Duodenal mucosa (tissue), 2 donors: ENCODE measurements at regions not wholly inside any gene's neighbourhood (a gene's known extent, or its start where the extent isn't known, plus 50 kb on each side); places are given as distances from the start of the nearest gene placed in this dataset.

Source experiments
- H3K27ac ChIP-seq: one replicate; pipeline ENCODE4 v1.7.0; 2013; ENCODE audit warnings: low read depth, low read length
- H3K27me3 ChIP-seq, 2 donors: one replicate each; pipeline ENCODE4 v1.7.0; 2013; ENCODE audit warnings: low read length in 2 of 2, control low read depth in 1 of 2; ENCODE audit not compliant: insufficient read depth in 2 of 2, control insufficient read depth in 1 of 2
- H3K36me3 ChIP-seq, 2 donors: one replicate each; pipeline ENCODE4 v1.7.0; 2013; ENCODE audit warnings: low read length in 2 of 2, control low read depth in 1 of 2; ENCODE audit not compliant: insufficient read depth in 2 of 2, control insufficient read depth in 1 of 2
- H3K4me1 ChIP-seq, 2 donors: one replicate each; pipeline ENCODE4 v1.7.0; 2013; ENCODE audit warnings: low read length in 2 of 2, control low read depth in 1 of 2; ENCODE audit not compliant: insufficient read depth in 2 of 2, control insufficient read depth in 1 of 2
- H3K4me3 ChIP-seq, 2 donors: one replicate each; pipeline ENCODE4 v1.7.0; 2013; ENCODE audit warnings: low read length in 2 of 2, low read depth in 1 of 2
- H3K9ac ChIP-seq, 2 donors: one replicate each; pipeline ENCODE4 v1.7.0; 2013; ENCODE audit warnings: low read length in 2 of 2, low read depth in 1 of 2
- H3K9me3 ChIP-seq, 2 donors: one replicate each; pipeline ENCODE4 v1.7.0; 2013; ENCODE audit warnings: low read length in 2 of 2, control low read depth in 1 of 2; ENCODE audit not compliant: control insufficient read depth in 1 of 2

DNA sequence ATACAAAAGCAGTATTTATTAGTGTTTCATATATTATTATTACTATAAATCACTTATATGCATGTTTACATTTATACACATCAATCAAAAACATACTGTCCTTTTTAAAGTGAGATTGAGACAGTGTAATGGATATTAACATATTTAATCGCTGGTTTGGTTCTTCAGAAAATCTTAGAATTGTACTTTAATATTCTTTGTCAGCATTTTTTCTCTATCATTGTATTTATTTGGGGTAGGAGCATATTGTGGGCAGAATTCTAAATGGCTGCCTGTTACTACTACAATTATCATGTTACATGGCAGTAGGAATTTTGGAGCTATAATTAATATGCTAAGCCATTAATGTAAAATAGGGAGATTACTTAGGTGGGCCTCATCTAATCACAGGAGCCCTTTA lies 722.6 kb downstream of the TLR4 start:
- Histone ChIP-seq H3K9me3 (no peaks in the 10 kb centered on the region), H3K36me3 (no peaks in the 10 kb centered on the region), H3K9ac (no peak overlapping the region), H3K4me3 (no peak overlapping the region), H3K4me1 (peaks cover 0 to 11% of the 10 kb centered on the region in 2 donors), H3K27me3 (no peaks in the 10 kb centered on the region), H3K27ac (no peak overlapping the region)

DNA sequence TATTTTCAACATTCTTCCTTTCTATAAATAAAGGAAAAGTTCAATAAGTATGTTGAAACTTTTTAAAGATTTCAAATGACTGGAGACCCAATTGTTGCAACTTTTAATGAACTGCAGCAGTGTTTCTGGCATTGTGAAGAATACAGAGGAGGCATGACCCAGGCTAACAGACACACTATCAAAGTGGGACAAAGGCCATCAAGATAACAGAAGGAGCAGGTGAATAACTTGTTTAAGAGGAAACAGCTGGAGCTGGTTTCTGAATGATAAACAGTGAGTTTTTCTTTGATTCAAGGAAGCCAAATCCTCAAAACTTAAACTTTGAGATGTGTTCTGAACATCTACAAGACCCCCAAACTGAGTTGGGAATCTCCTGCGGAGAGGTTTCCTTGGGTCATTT lies 734.6 kb downstream of the TLR4 start:
- H3K4me1 ChIP-seq, result peaks cover 16 to 22% of the 10 kb centered on the region in 2 donors
- no peaks in the 10 kb centered on the region for H3K9me3 ChIP-seq
- H3K9ac ChIP-seq, result no peak overlapping the region
- H3K36me3 ChIP-seq, result no peaks in the 10 kb centered on the region
- peak overlapping the region; percentile 38 to 57 for H3K4me3 ChIP-seq
- H3K27me3 ChIP-seq, result no peaks in the 10 kb centered on the region
- no peak overlapping the region for H3K27ac ChIP-seq

DNA sequence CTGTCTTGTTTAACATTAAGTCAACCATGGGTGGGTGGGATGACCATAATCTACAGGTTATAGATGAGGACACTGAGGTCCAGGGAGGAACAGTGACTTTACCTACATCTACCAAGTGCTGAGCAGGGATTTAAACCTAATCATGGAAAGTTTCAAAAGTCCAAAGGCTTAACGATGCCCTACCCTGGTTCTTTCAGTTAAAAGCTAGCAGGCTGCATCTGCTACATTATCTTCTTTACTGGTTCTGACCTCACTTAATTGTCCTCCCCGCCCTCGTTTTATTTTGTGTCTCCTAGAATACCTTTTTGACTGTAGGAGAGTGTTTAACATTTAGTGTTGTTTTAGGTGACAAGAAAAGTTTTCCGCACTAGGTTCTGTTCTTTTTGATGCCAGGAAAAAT lies 735.2 kb downstream of the TLR4 start:
- Histone ChIP-seq H3K27ac (no peak overlapping the region), H3K4me1 (peaks cover 16 to 22% of the 10 kb centered on the region in 2 donors), H3K27me3 (no peaks in the 10 kb centered on the region), H3K9ac (no peak overlapping the region), H3K9me3 (no peaks in the 10 kb centered on the region), H3K4me3 (peak overlapping the region; percentile 38 to 57), H3K36me3 (no peaks in the 10 kb centered on the region)

DNA sequence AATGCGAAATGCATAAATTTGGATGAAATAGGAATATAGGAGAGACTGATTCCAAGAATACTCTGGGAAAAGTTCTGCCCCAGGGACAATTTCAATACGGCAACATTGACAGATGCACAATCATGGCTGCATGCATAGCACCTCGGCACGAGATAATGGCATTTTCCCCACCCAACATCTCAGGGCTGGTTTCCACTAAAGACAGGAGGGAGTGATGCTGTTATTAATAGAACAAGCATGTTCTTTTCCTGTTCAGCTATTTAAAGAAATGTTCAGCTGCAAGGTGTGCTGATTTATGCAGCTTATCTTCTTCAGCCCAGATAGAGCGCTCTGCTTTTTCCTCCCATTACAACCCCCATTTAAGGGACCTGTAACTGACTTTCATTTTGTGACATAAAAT lies 740.2 kb downstream of the TLR4 start:
- no peak overlapping the region for H3K4me3 ChIP-seq
- no peaks in the 10 kb centered on the region for H3K36me3 ChIP-seq
- no peak overlapping the region for H3K27ac ChIP-seq
- peaks cover under 1 to 4% of the 10 kb centered on the region in 2 donors for H3K4me1 ChIP-seq
- H3K9ac ChIP-seq, result no peak overlapping the region
- H3K27me3 ChIP-seq, result no peaks in the 10 kb centered on the region
- no peaks in the 10 kb centered on the region for H3K9me3 ChIP-seq

DNA sequence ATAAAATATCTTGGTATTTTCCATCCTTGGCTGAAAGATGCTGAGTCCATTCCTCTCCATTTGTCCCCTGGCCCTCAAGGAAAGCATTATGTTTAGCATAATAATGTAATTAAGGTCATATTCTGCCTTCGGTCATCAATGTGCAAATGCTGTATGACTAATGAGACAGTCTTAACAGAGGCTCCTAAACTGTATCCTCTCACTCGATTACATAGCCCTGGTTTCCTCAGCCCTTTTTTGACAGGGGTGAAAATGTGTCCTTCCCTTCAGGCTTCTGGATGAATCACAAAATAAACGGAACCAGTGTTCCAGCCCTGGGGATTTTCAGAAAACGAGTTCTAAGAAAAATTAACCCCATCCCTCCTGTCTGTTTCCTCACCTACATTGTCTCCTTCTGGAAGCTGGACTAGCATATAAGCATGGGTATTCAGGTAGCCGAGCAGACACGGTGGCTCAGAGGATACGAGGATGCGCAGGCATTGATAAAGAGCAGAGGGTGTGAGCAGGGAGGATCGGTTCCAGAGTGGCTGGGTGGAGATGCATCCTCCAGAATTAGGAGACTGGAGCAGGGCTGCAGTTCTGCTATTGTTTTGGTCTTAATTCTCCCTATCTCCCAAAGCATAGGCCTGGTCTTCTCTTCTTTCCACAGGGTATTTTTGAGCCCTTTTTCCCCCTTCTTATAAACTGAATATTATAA lies 742.9 kb downstream of the TLR4 start:
- Histone ChIP-seq H3K27me3 (no peaks in the 10 kb centered on the region), H3K36me3 (no peaks in the 10 kb centered on the region), H3K9ac (no peak overlapping the region), H3K4me3 (no peak overlapping the region), H3K27ac (no peak overlapping the region), H3K9me3 (no peaks in the 10 kb centered on the region), H3K4me1 (no peaks in the 10 kb centered on the region)

DNA sequence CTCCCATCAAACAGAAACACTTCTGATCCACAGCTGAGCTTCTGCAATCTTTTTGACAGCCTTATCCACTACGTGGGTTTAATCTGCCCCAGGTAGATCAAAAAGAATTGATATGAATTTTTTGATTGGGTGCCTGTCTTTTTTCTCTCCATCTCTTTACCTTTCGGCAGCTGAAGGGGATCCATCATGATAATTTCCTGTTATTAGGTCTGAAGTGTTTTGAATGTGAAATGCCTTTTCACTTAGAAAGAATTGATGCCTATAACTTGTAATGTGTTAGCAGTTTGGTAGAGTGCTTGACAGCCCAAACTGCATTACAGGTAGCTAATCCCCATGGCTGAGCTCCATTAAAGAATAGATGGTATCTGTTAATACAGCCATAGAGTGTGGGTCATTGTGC lies 745.4 kb downstream of the TLR4 start:
- Histone ChIP-seq H3K36me3 (no peaks in the 10 kb centered on the region), H3K27me3 (no peaks in the 10 kb centered on the region), H3K27ac (no peak overlapping the region), H3K9ac (no peak overlapping the region), H3K4me3 (no peak overlapping the region), H3K4me1 (no peaks in the 10 kb centered on the region), H3K9me3 (no peaks in the 10 kb centered on the region)

DNA sequence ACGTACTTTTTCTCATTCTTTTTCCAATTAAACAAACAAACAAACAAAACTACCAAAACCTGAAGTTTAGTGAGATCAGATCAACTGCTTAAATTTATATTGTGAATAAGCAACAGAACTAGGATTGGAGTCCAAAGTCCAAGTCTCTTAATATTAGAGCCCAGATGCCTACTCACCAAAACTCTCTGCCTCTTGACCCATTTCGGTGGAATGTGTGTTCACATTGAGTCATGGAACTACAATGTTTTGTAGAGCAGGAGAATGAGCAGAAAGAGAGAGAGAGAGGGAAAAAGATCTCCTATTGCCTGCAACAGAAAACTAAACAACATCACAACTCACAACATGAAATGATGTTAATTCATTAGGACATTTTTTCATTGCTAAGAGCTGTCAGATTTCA lies 751.1 kb downstream of the TLR4 start:
- H3K9me3 ChIP-seq, result no peaks in the 10 kb centered on the region
- H3K27me3 ChIP-seq, result no peaks in the 10 kb centered on the region
- H3K4me1 ChIP-seq, result no peaks in the 10 kb centered on the region
- H3K9ac ChIP-seq, result no peak overlapping the region
- no peaks in the 10 kb centered on the region for H3K36me3 ChIP-seq
- no peak overlapping the region for H3K27ac ChIP-seq
- no peak overlapping the region for H3K4me3 ChIP-seq

DNA sequence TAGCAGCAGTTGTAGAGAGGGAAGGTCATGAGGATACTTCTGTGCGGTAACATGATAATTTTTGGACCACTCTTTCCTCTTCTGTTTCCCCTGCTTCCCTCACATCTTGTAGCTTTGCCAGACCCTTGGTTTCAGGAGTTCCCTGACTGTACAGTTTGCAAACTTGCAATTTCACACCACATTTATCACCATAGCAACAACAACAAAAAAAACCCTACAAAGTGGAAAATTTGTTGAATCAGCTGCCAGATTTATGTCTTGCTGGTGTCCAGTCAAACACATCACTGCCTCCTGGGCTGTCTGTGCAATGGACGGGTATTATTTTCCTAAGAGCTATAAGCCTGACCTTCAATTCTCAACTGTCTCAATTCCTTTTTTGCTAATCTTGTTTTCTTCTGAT lies 751.6 kb downstream of the TLR4 start:
- H3K9me3 ChIP-seq, result no peaks in the 10 kb centered on the region
- no peaks in the 10 kb centered on the region for H3K36me3 ChIP-seq
- no peaks in the 10 kb centered on the region for H3K4me1 ChIP-seq
- H3K4me3 ChIP-seq, result no peak overlapping the region
- no peaks in the 10 kb centered on the region for H3K27me3 ChIP-seq
- no peak overlapping the region for H3K9ac ChIP-seq
- no peak overlapping the region for H3K27ac ChIP-seq

DNA sequence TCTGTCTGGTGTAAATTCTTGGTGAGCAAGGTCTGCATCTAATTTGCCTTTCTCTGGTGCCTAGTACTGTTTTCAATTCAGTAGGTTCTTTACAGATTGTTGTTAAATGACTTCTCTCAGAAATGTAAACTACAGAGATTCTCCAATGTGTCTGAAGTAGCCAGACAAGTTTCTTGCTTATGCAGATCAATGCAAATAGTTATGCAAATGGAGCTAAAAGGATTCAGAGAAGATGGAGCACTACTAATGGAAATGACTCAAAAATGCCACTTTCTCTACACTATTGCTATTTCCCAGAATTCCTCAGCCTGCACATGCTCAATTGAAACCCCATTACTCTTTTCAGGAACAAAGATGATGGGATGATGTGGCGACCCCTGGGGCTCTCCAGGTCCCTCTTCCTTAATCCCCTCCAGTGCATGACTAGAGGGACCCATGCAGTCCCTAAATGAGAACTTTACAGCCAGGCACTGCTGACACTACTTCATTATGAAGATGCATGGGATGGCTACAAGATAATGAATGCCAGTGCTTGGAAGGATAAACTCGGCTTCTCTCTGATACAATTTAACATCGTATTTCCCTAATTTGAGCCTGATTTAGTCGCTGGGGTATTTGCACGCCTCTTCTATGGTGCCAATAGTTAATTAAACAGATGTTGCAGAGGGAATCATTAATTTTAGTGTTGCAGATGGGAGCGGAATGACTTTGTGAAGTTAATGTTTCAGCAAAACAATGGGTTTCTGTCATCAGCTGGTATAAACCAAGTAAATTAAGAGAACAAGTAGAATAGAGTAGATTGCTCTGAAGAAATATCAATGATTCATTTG lies 753.2 kb downstream of the TLR4 start:
- Histone ChIP-seq H3K9ac (no peak overlapping the region), H3K9me3 (no peaks in the 10 kb centered on the region), H3K27ac (no peak overlapping the region)

DNA sequence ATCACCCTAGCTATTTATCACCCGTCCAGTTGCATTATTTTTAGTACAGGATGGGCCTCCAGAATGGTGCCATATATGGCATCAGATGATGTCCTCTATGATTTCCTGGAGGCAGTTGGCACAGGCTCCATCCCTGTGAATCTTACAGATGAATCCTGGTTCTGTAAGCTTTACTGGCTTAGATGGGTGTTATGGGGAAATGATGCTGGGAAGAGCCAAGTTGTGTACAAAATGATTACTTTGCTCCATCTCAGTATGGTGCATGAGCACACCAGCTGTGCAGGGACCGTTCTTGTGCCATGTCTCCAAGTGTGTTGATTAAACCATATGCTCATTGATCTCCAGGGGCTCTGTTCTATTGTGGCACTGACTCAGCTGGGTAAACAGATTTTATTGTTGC lies 755.7 kb downstream of the TLR4 start:
- no peaks in the 10 kb centered on the region for H3K9me3 ChIP-seq

More for the DNA sequence above, 753.2 kb downstream of the TLR4 start:
- no peak overlapping the region for H3K4me3 ChIP-seq
- no peaks in the 10 kb centered on the region for H3K36me3 ChIP-seq
- H3K4me1 ChIP-seq, result no peaks in the 10 kb centered on the region
- H3K27me3 ChIP-seq, result no peaks in the 10 kb centered on the region

More for the DNA sequence above, 755.7 kb downstream of the TLR4 start:
- Histone ChIP-seq H3K27ac (no peak overlapping the region), H3K27me3 (no peaks in the 10 kb centered on the region), H3K4me1 (no peaks in the 10 kb centered on the region), H3K4me3 (no peak overlapping the region), H3K9ac (no peak overlapping the region), H3K36me3 (no peaks in the 10 kb centered on the region)
